ENCODE measurements at regions not wholly inside any gene's neighbourhood (a gene's known extent, or its start where the extent isn't known, plus 50 kb on each side); places are given as distances from the start of the nearest gene placed in this dataset.

GRCh38 chr11:116544721-116545120, 228.1 kb downstream of the BUD13 start:
- DNase-seq (ENCODE audit: extremely low read depth, low read depth): no peak
- no peak overlapping the region for H3K4me3 ChIP-seq (replicated peaks; ENCODE audit: low read depth, low read length)
- TF ChIP-seq CTCF (IDR thresholded peaks at IDR 0.05; ENCODE audit: low read depth, low read length, missing control alignments): no peak

DNA sequence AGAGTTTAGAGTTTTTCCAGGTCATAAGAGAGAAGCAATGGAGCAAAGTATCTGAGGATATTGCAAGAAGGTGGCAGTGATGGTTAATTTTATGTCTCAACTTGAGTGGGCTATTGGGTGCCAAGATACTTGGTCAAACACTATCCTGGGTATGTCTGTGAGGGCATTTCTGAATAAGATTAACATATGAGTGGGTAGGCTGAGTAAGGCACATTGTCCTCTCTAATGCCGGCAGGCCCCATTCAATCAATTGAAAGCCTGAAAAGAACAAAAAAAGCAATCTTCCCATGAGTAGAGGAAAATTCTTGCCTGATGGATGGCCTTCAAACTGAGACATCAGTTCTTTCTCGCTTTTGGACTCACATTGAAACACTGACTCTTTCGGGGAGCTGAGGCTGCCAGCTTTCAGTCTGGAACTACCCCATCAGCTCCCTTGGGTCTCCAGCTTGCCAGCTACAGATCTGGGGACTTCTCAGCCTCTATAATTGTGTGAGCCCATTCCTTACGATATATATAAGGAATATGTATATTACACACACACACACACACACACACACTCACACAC, 228.8 kb downstream of the BUD13 start:
- TF ChIP-seq CTCF (IDR thresholded peaks at IDR 0.05; ENCODE audit: low read depth, low read length, missing control alignments): no peak
- DNase-seq (ENCODE audit: extremely low read depth, low read depth): no peak

GRCh38 chr11:116543099-116543498, 229.7 kb downstream of the BUD13 start:
- no peak for DNase-seq (ENCODE audit: extremely low read depth, low read depth)
- H3K4me3 ChIP-seq (replicated peaks; ENCODE audit: low read depth, low read length): no peak overlapping the region
- no peak for TF ChIP-seq CTCF (IDR thresholded peaks at IDR 0.05; ENCODE audit: low read depth, low read length, missing control alignments)

More for the DNA sequence above, 228.8 kb downstream of the BUD13 start:
- no peak overlapping the region for H3K4me3 ChIP-seq (replicated peaks; ENCODE audit: low read depth, low read length)

- TF ChIP-seq CTCF (IDR thresholded peaks at IDR 0.05; ENCODE audit: low read depth, low read length, missing control alignments): no peak
- DNase-seq (ENCODE audit: extremely low read depth, low read depth): no peak
- H3K4me3 ChIP-seq (replicated peaks; ENCODE audit: low read depth, low read length): no peak overlapping the region
Observed at GRCh38 chr11:116542406-116542805, 230.4 kb downstream of the BUD13 start.

DNA sequence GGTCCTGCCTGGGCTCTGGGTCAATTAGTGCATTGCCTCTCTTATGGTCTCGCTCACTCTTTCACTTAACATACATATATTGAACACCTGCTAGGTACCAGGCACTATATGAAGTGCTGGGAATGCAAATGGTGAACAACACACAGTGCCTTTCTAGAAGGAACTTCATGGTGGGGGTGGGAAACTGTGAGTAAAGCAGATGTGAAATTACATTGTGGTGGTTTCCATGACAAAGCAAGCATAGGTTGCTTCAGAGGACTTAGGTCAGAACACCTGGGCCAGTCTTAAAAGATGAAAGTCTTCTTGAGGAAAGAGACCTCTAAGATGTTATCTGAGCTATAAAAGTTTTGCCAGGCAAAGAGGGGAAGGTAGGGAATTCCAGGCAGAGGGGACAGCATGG, 231.3 kb downstream of the BUD13 start:
- H3K4me3 ChIP-seq (replicated peaks; ENCODE audit: low read depth, low read length): no peak overlapping the region
- no peak for DNase-seq (ENCODE audit: extremely low read depth, low read depth)
- TF ChIP-seq CTCF (IDR thresholded peaks at IDR 0.05; ENCODE audit: low read depth, low read length, missing control alignments): no peak

DNA sequence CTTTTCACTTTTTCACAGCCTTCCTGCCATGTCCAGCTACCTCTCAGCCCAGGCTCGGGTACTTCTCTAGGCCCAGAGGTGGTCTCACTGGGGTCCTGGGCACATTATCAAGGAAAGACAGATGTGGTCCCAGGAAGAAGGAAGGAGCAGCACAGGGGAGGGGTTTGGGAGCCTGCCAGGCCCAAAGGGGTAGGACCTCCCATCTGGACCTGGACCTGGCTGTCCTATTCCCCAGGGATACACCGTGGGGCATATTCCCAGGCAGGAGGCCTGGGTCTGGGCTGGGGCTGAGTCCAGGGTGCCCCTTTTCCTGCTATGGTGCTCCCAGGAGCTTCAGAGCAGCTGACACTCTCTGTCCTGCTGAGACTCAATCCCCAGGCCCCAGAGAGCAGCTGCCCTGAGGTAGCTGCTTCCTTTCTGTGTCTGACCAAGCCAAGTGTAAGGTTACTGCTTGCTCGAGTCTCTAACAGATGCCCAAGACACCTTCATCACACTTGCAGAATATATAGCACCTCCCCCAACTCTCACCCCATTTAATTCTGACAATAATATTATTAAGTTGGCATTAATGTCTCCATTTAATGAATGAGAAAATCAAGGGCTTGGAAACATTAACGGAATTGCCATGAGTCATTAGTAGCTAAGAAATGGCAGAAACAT, 232.0 kb downstream of the BUD13 start:
- no peak for TF ChIP-seq CTCF (IDR thresholded peaks at IDR 0.05; ENCODE audit: low read depth, low read length, missing control alignments)
- DNase-seq (ENCODE audit: extremely low read depth, low read depth): no peak
- no peak overlapping the region for H3K4me3 ChIP-seq (replicated peaks; ENCODE audit: low read depth, low read length)
